ENCODE measurements at regions not wholly inside any gene's neighbourhood (a gene's known extent, or its start where the extent isn't known, plus 50 kb on each side); places are given as distances from the start of the nearest gene placed in this dataset.

GRCh38 chr5:25955337-25955736 is 1083.0 kb downstream of the CDH9 start:
- ATAC-seq (no peak), DNase-seq (no peak)
- intact Hi-C loops (cut with micrococcal nuclease): no loop called here

GRCh38 chr5:25950681-25951080 is 1087.7 kb downstream of the CDH9 start:
- DNase-seq: no peak
- intact Hi-C loops (cut with micrococcal nuclease): no loop called here
- no peak for ATAC-seq

- ATAC-seq (no peak), DNase-seq (no peak)
- intact Hi-C loops (cut with micrococcal nuclease): no loop called here
Measured at GRCh38 chr5:25948278-25948677, 1090.1 kb downstream of the CDH9 start.

GRCh38 chr5:25944786-25945185 is 1093.6 kb downstream of the CDH9 start:
- DNase-seq (no peak), ATAC-seq (no peak)
- intact Hi-C loops (cut with micrococcal nuclease): no loop called here

- intact Hi-C loops (cut with micrococcal nuclease): no loop called here
- ATAC-seq: no peak
- no peak for DNase-seq
Measured at GRCh38 chr5:25909163-25909562, 1129.2 kb downstream of the CDH9 start.

- DNase-seq (no peak), ATAC-seq (no peak)
- intact Hi-C loops (cut with micrococcal nuclease): no loop called here
Measured at GRCh38 chr5:25905646-25906045, 1132.7 kb downstream of the CDH9 start.

- intact Hi-C loops (cut with micrococcal nuclease): no loop called here
- ATAC-seq (no peak), DNase-seq (no peak)
Measured at GRCh38 chr5:25892211-25892610, 1146.2 kb downstream of the CDH9 start.

- DNase-seq (no peak), ATAC-seq (no peak)
- intact Hi-C loops (cut with micrococcal nuclease): no loop called here
Measured at GRCh38 chr5:25891691-25892090, 1146.7 kb downstream of the CDH9 start.

GRCh38 chr5:25881318-25882036 is 1156.9 kb downstream of the CDH9 start:
- DNase-seq: no peak
- no peak for ATAC-seq
- intact Hi-C loops (cut with micrococcal nuclease): no loop called here

- ATAC-seq (no peak), DNase-seq (no peak)
- intact Hi-C loops (cut with micrococcal nuclease): no loop called here
Measured at GRCh38 chr5:25863811-25864210, 1174.6 kb downstream of the CDH9 start.

- intact Hi-C loops (cut with micrococcal nuclease): no loop called here
- DNase-seq (no peak), ATAC-seq (no peak)
Measured at GRCh38 chr5:25862276-25862675, 1176.1 kb downstream of the CDH9 start.

- intact Hi-C loops (cut with micrococcal nuclease): no loop called here
- DNase-seq: no peak
- no peak for ATAC-seq
Measured at GRCh38 chr5:25858019-25858418, 1180.4 kb downstream of the CDH9 start.

- ATAC-seq: no peak
- no peak for DNase-seq
- intact Hi-C loops (cut with micrococcal nuclease): no loop called here
Measured at GRCh38 chr5:25851301-25851700, 1187.1 kb downstream of the CDH9 start.

GRCh38 chr5:25850581-25850980 is 1187.8 kb downstream of the CDH9 start:
- intact Hi-C loops (cut with micrococcal nuclease): no loop called here
- no peak for DNase-seq
- ATAC-seq: no peak

GRCh38 chr5:25849270-25849669 is 1189.1 kb downstream of the CDH9 start:
- no peak for DNase-seq
- ATAC-seq: no peak
- intact Hi-C loops (cut with micrococcal nuclease): no loop called here

GRCh38 chr5:25823330-25823873 is 1178.6 kb upstream of the CDH10 start:
- no peak for ATAC-seq
- DNase-seq: no peak
- intact Hi-C loops (cut with micrococcal nuclease): no loop called here
